Gastrocnemius medialis (tissue), 4 donors: ENCODE measurements at regions not wholly inside any gene's neighbourhood (a gene's known extent, or its start where the extent isn't known, plus 50 kb on each side); places are given as distances from the start of the nearest gene placed in this dataset.

Experiments used
- CTCF ChIP-seq, 5 experiments: fragments of 450-650 bp in 3 of 5; fragments of 200-600 bp in 2 of 5; sonication (generic) in 2 of 5; IDR thresholded peaks in 4 of 5; conservative IDR thresholded peaks in 1 of 5; 1 replicate in 4 of 5; 2 replicates in 1 of 5; pipeline ENCODE4 v1.5.1; 2016 to 2019; ENCODE audit warnings: antibody characterized with exemption in 5 of 5, mild to moderate bottlenecking in 3 of 5, moderate library complexity in 3 of 5
- POLR2A ChIP-seq, 2 donors: fragments of 450-650 bp; IDR thresholded peaks; one replicate each; pipeline ENCODE4 v1.6.1; 2017; ENCODE audit warnings: antibody characterized with exemption in 2 of 2, mild to moderate bottlenecking in 2 of 2, moderate library complexity in 2 of 2

- no peak for TF ChIP-seq CTCF (IDR thresholded peaks at IDR 0.05 in 4 of 5, conservative IDR thresholded peaks at IDR 0.05 in 1 of 5)
- no peak for TF ChIP-seq POLR2A (IDR thresholded peaks at IDR 0.05)
Measured at GRCh38 chr13:73741111-73741510, 393.1 kb downstream of the KLF12 start.
